ENCODE measurements at regions not wholly inside any gene's neighbourhood (a gene's known extent, or its start where the extent isn't known, plus 50 kb on each side); places are given as distances from the start of the nearest gene placed in this dataset.
"Not testable (repeated sequence)": the region's sequence is repeated elsewhere in the genome, so short reads cannot be mapped to it uniquely, and the experiment has no call there.

GRCh38 chr5:145680767-145681166, 154.4 kb downstream of the PRELID2 start:
- intact Hi-C loops (cut with micrococcal nuclease), result loop anchor here (5.0 kb wide), 3 partner anchors 147 to 452 kb away; no protein-coding TSS in a partner anchor
- no peaks in the 10 kb centered on the region for H3K27me3 Mint-ChIP-seq (ENCODE audit: low read depth)
- no peak for DNase-seq (ENCODE audit: low spot score)
- no peaks in the 10 kb centered on the region for H3K9me3 Mint-ChIP-seq
- H3K4me1 Mint-ChIP-seq (ENCODE audit: low read depth), result peaks cover 2% of the 10 kb centered on the region
- no peaks in the 10 kb centered on the region for H3K36me3 Mint-ChIP-seq (ENCODE audit: low read depth)
- no peak overlapping the region for H3K4me3 Mint-ChIP-seq (ENCODE audit: low read depth)
- no peak overlapping the region for H3K27ac Mint-ChIP-seq

GRCh38 chr5:145680169-145680568, 155.0 kb downstream of the PRELID2 start:
- Mint-ChIP-seq H3K9me3 (no peaks in the 10 kb centered on the region), H3K27me3 (ENCODE audit: low read depth) (no peaks in the 10 kb centered on the region), H3K36me3 (ENCODE audit: low read depth) (no peaks in the 10 kb centered on the region), H3K4me1 (ENCODE audit: low read depth) (peaks cover under 1% of the 10 kb centered on the region), H3K4me3 (ENCODE audit: low read depth) (no peak overlapping the region), H3K27ac (no peak overlapping the region)
- DNase-seq (ENCODE audit: low spot score), result no peak
- intact Hi-C loops (cut with micrococcal nuclease), result loop anchor here (5.0 kb wide), 3 partner anchors 147 to 452 kb away; no protein-coding TSS in a partner anchor

- no peak overlapping the region for H3K4me3 Mint-ChIP-seq (ENCODE audit: low read depth)
- H3K27ac Mint-ChIP-seq, result no peak overlapping the region
- intact Hi-C loops (cut with micrococcal nuclease), result no loop called here
- no peak for DNase-seq (ENCODE audit: low spot score)
- H3K36me3 Mint-ChIP-seq (ENCODE audit: low read depth), result no peaks in the 10 kb centered on the region
- H3K27me3 Mint-ChIP-seq (ENCODE audit: low read depth), result no peaks in the 10 kb centered on the region
- no peaks in the 10 kb centered on the region for H3K4me1 Mint-ChIP-seq (ENCODE audit: low read depth)
- H3K9me3 Mint-ChIP-seq, result no peaks in the 10 kb centered on the region
These were observed 156.9 kb downstream of the PRELID2 start for GRCh38 chr5:145678255-145678654.

- DNase-seq (ENCODE audit: low spot score), result no peak
- Mint-ChIP-seq H3K4me1 (ENCODE audit: low read depth) (no peaks in the 10 kb centered on the region), H3K27me3 (ENCODE audit: low read depth) (no peaks in the 10 kb centered on the region), H3K36me3 (ENCODE audit: low read depth) (no peaks in the 10 kb centered on the region), H3K27ac (no peak overlapping the region), H3K4me3 (ENCODE audit: low read depth) (no peak overlapping the region), H3K9me3 (no peaks in the 10 kb centered on the region)
- intact Hi-C loops (cut with micrococcal nuclease), result no loop called here
These were observed 161.4 kb downstream of the PRELID2 start for GRCh38 chr5:145673786-145674185.

- intact Hi-C loops (cut with micrococcal nuclease), result no loop called here
- no peaks in the 10 kb centered on the region for H3K27me3 Mint-ChIP-seq (ENCODE audit: low read depth)
- H3K4me1 Mint-ChIP-seq (ENCODE audit: low read depth), result no peaks in the 10 kb centered on the region
- DNase-seq (ENCODE audit: low spot score), result no peak
- no peak overlapping the region for H3K4me3 Mint-ChIP-seq (ENCODE audit: low read depth)
- no peaks in the 10 kb centered on the region for H3K9me3 Mint-ChIP-seq
- no peaks in the 10 kb centered on the region for H3K36me3 Mint-ChIP-seq (ENCODE audit: low read depth)
- no peak overlapping the region for H3K27ac Mint-ChIP-seq
These were observed 166.4 kb downstream of the PRELID2 start for GRCh38 chr5:145668714-145669113.

- H3K27me3 Mint-ChIP-seq (ENCODE audit: low read depth), result no peaks in the 10 kb centered on the region
These were observed 167.4 kb downstream of the PRELID2 start for GRCh38 chr5:145667742-145668141.

GRCh38 chr5:145666591-145666990, 168.6 kb downstream of the PRELID2 start:
- H3K27ac Mint-ChIP-seq, result no peak overlapping the region
- intact Hi-C loops (cut with micrococcal nuclease), result no loop called here
- H3K4me1 Mint-ChIP-seq (ENCODE audit: low read depth), result no peaks in the 10 kb centered on the region
- DNase-seq (ENCODE audit: low spot score), result no peak
- no peaks in the 10 kb centered on the region for H3K27me3 Mint-ChIP-seq (ENCODE audit: low read depth)
- H3K9me3 Mint-ChIP-seq, result no peaks in the 10 kb centered on the region
- H3K4me3 Mint-ChIP-seq (ENCODE audit: low read depth), result no peak overlapping the region
- H3K36me3 Mint-ChIP-seq (ENCODE audit: low read depth), result no peaks in the 10 kb centered on the region

More at GRCh38 chr5:145667742-145668141, 167.4 kb downstream of the PRELID2 start:
- Mint-ChIP-seq H3K27ac (no peak overlapping the region), H3K9me3 (no peaks in the 10 kb centered on the region), H3K4me1 (ENCODE audit: low read depth) (no peaks in the 10 kb centered on the region), H3K36me3 (ENCODE audit: low read depth) (no peaks in the 10 kb centered on the region), H3K4me3 (ENCODE audit: low read depth) (no peak overlapping the region)
- intact Hi-C loops (cut with micrococcal nuclease), result no loop called here
- DNase-seq (ENCODE audit: low spot score), result no peak

- Mint-ChIP-seq H3K9me3 (no peaks in the 10 kb centered on the region), H3K4me1 (ENCODE audit: low read depth) (no peaks in the 10 kb centered on the region), H3K27me3 (ENCODE audit: low read depth) (no peaks in the 10 kb centered on the region), H3K4me3 (ENCODE audit: low read depth) (no peak overlapping the region), H3K36me3 (ENCODE audit: low read depth) (no peaks in the 10 kb centered on the region), H3K27ac (no peak overlapping the region)
- intact Hi-C loops (cut with micrococcal nuclease), result no loop called here
- DNase-seq (ENCODE audit: low spot score), result no peak
These were observed 173.2 kb downstream of the PRELID2 start for GRCh38 chr5:145661737-145662485.

GRCh38 chr5:145660897-145661640, 174.1 kb downstream of the PRELID2 start:
- intact Hi-C loops (cut with micrococcal nuclease), result no loop called here
- Mint-ChIP-seq H3K27me3 (ENCODE audit: low read depth) (no peaks in the 10 kb centered on the region), H3K27ac (no peak overlapping the region), H3K36me3 (ENCODE audit: low read depth) (no peaks in the 10 kb centered on the region), H3K9me3 (peaks cover under 1% of the 10 kb centered on the region), H3K4me3 (ENCODE audit: low read depth) (no peak overlapping the region), H3K4me1 (ENCODE audit: low read depth) (no peaks in the 10 kb centered on the region)
- DNase-seq (ENCODE audit: low spot score), result no peak

GRCh38 chr5:145658435-145658834, 176.7 kb downstream of the PRELID2 start:
- no peaks in the 10 kb centered on the region for H3K36me3 Mint-ChIP-seq (ENCODE audit: low read depth)
- H3K27ac Mint-ChIP-seq, result no peak overlapping the region
- H3K27me3 Mint-ChIP-seq (ENCODE audit: low read depth), result no peaks in the 10 kb centered on the region
- H3K9me3 Mint-ChIP-seq, result peaks cover 11% of the 10 kb centered on the region
- H3K4me1 Mint-ChIP-seq (ENCODE audit: low read depth), result no peaks in the 10 kb centered on the region
- intact Hi-C loops (cut with micrococcal nuclease), result no loop called here
- H3K4me3 Mint-ChIP-seq (ENCODE audit: low read depth), result no peak overlapping the region
- no peak for DNase-seq (ENCODE audit: low spot score)

GRCh38 chr5:145652700-145653099, 182.4 kb downstream of the PRELID2 start:
- H3K4me3 Mint-ChIP-seq (ENCODE audit: low read depth); H3K4me1 Mint-ChIP-seq (ENCODE audit: low read depth); DNase-seq (ENCODE audit: low spot score); H3K27ac Mint-ChIP-seq; intact Hi-C loops (cut with micrococcal nuclease); H3K27me3 Mint-ChIP-seq (ENCODE audit: low read depth); H3K36me3 Mint-ChIP-seq (ENCODE audit: low read depth): not testable (repeated sequence)
- H3K9me3 Mint-ChIP-seq, result peaks cover 31% of the 10 kb centered on the region

GRCh38 chr5:145647137-145647536, 188.0 kb downstream of the PRELID2 start:
- DNase-seq (ENCODE audit: low spot score); H3K36me3 Mint-ChIP-seq (ENCODE audit: low read depth); intact Hi-C loops (cut with micrococcal nuclease); H3K4me3 Mint-ChIP-seq (ENCODE audit: low read depth); H3K27me3 Mint-ChIP-seq (ENCODE audit: low read depth); H3K4me1 Mint-ChIP-seq (ENCODE audit: low read depth); H3K27ac Mint-ChIP-seq: not testable (repeated sequence)
- peaks cover 15% of the 10 kb centered on the region for H3K9me3 Mint-ChIP-seq

GRCh38 chr5:145643214-145643613, 191.9 kb downstream of the PRELID2 start:
- intact Hi-C loops (cut with micrococcal nuclease); DNase-seq (ENCODE audit: low spot score); H3K4me3 Mint-ChIP-seq (ENCODE audit: low read depth); H3K27ac Mint-ChIP-seq; H3K36me3 Mint-ChIP-seq (ENCODE audit: low read depth); H3K27me3 Mint-ChIP-seq (ENCODE audit: low read depth); H3K9me3 Mint-ChIP-seq; H3K4me1 Mint-ChIP-seq (ENCODE audit: low read depth): not testable (repeated sequence)
